ENCODE measurements at regions not wholly inside any gene's neighbourhood (a gene's known extent, or its start where the extent isn't known, plus 50 kb on each side); places are given as distances from the start of the nearest gene placed in this dataset.

- no peak for TF ChIP-seq SIN3A (conservative IDR thresholded peaks at IDR 0.05 in 1 of 2, IDR thresholded peaks at IDR 0.05 in 1 of 2; ENCODE audit: low read depth in 1 of 2, low read length in 2 of 2)
- TF ChIP-seq KDM5A (IDR thresholded peaks at IDR 0.05; ENCODE audit: low read length) = no peak
- no peak for TF ChIP-seq SUZ12 (IDR thresholded peaks at IDR 0.05; ENCODE audit: low read length)
- no peak for TF ChIP-seq FOSL1 (IDR thresholded peaks at IDR 0.05; ENCODE audit: insufficient read depth, low read depth, low read length)
- TF ChIP-seq MAX (IDR thresholded peaks at IDR 0.05) = no peak
- no peak for TF ChIP-seq SIRT6 (IDR thresholded peaks at IDR 0.05; ENCODE audit: low read length)
These were observed 280.2 kb upstream of the GALNTL6 start (continued) for GRCh38 chr4:171532968-171533367.
